GM18502 (cell line): ENCODE measurements at regions not wholly inside any gene's neighbourhood (a gene's known extent, or its start where the extent isn't known, plus 50 kb on each side); places are given as distances from the start of the nearest gene placed in this dataset.

Experiments
- ATAC-seq: cut with Tn5 transposase; IDR thresholded peaks from one replicate; pipeline ENCODE4 v1.9.1; 2021; ENCODE audit warnings: mild to moderate bottlenecking; ENCODE audit not compliant: unreplicated experiment, poor library complexity

DNA sequence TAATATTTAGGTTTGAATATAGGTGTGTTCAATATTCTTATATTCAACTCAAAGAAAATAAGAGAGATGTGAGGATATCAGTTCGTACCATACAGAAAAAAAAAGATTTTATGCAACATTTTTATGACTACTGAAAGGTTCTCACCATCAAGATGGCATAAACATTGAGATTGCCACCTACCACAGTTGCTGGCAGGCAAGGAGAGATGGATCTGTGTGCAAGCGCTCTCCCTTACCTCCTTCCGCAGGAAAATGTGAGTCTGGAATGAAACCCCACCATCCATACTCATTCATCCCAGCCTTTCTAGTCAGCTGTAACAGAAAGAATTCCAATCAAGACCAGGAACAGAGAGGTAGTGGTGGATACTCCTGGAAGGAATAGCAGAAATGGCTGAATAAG is 376.9 kb downstream of the PPP3CA start:
- no peak for ATAC-seq

DNA sequence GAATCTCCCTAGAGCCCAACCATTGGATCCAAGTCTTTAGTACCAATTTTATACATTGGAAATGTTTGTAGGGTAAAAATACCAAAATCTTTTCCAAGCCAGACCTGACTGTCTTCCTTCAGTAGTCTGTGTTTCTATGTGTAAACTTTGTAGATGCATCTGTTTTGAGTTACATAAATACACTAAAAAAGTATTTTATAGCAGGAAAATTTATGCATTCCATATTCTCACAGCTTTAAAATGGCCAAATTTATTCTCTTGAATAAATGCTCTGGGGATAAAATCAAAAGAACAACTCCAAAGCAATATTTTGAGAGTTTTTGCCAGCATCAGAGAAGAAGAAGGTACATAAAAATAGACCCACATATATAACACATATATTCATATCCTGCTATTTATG is 377.4 kb downstream of the PPP3CA start:
- ATAC-seq: no peak

DNA sequence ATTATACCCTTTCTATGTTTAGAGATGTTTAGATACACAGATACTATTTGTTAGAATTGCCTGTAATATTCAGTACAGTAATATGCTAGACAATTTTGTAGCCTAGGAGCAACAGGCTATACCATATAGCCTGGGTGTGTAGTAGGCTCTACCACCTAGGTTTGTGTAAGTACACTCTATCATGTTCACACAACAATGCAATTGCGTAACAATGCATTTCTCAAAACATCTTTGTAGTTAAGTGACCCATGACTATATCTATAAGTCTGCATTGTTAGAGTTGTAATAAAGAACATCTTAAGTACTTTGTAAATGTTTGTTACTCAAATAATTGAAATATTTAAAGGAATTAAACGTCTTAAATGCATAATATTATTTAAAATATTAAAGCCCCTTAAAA is 379.3 kb downstream of the PPP3CA start:
- ATAC-seq: no peak

DNA sequence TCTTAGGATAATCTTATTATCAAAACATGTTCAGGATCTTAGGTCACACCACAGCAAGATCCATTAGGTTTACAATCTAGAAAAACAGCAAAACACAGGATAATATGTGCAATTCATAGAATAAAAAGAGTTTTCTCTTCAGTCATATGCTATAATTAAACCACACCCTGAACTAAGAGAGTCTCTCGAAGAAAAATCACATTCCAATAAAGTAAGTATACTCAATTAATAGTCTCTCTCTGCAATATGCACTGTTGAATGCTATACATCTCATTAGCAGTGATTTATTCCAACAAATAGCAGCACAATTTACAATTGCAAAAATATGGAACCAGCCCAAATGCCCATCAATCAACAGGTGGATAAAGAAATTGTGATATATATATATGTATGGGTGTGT is 383.7 kb downstream of the PPP3CA start:
- no peak for ATAC-seq

DNA sequence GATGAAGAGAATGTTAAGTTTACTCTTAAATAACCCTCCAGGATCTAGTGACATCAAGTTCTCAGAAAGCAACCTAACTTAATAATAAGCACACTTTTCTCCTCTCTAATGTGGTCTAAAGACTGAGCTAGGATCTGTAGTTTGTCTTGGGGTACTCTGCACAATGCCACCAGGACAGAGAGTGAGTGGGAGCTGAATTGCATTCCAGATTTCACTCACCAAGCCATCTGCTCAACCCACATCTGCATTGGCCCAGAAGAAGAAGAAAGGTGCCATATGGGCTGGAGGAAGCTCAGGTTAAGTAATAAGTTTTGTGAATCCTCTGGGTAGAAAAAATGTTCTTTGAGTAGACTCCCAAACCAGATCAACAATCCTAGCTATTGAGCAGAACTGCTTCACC is 384.6 kb downstream of the PPP3CA start:
- ATAC-seq: peak; percentile 82

DNA sequence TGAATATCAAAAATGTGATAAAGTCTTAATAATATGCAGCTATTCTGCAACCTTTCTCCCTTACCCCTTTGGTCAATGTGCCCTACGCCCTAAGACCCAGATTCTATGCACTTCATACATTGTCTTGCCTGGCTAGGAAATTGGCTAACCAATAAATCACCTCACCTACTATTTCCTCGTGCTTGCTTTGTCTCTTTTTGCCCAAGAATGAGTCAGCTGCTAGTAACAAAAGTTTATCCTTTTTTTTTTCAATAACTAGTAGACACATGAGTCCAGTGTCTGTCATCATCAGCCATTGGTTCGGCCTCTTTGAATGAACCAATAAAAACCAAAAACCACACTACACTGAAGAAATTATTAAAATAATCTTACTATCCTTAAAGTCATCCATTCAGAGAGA is 387.1 kb downstream of the PPP3CA start:
- ATAC-seq: no peak

DNA sequence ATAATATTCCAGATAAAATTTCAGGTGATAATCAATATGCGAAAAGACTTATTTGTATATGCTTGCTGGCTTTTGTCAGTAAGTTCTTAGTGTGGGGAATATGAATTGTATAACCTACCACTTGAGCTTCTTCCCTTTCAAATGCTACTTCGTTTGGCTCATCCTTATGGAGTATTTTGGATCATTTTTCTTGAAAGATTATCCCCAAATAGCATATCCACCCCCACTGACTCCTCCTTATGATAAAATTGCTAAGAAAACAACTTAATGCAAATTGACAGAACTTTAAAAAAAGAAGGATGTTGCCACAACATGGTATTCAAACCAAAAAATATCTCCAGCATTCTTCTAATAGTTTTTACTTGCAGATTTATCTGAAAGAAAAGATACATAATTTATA is 393.3 kb downstream of the PPP3CA start:
- no peak for ATAC-seq

DNA sequence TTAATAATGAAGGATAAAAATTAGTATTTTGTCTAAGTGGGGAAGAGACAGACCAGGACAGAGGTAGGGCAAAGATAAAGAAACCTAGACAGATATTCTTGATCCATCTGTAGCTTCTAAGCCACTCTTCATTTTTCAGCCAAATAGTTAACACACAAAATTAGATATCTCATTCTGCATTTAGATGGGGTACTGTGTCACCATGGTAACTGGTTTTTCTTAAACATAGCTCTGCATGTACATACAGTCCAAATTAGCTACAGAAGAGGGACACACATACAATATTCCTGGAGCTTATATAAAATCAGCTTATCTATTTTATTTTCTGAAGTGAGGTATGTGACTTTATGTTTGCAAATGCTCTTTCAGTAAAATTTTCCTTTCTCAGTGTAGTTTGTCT is 393.7 kb downstream of the PPP3CA start:
- ATAC-seq: no peak

DNA sequence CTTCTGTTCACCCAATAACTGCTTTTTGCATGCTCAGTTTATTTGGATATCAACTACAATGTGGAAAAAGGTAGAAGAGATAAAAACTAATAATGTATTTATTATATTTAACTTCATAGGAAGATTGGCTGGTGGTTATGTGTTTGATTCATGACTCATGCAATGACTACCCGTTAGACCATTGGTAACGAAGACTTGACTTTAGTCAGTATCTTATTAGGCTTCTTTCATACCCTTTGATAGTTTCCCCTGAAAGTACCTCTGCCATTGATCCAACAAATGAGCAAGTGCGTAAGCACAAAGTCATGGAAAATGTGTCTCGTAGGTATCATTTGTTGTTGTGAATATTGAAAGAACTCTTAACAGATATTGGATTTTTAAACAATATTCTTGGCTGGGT is 394.7 kb downstream of the PPP3CA start:
- ATAC-seq: no peak

DNA sequence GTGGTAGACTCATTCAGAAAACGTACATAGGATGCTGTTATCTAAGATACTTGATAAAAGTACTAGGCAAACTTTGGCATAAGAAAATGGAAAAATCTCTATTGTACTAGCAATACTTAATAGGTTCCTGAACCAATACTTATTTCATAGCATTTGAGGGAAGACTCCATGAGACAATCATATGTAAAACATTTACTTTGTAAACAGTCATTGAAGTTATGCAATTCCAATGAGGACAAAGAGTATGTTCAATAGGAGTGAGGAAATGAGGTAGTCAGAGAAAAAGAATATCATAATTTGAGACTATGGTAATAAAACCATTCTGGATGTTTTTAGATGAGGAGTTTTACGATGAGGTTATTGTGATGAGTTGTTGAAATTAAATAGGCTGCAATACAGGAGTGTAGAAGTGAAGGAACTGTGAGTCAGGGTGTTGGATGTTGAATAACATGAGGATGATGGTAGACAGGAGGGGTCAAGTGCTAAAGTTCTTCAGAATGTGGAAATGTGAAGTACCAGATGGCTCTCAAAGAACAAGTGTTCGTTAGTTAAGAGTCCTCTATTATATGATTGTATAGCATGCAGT is 397.9 kb downstream of the PPP3CA start:
- no peak for ATAC-seq

DNA sequence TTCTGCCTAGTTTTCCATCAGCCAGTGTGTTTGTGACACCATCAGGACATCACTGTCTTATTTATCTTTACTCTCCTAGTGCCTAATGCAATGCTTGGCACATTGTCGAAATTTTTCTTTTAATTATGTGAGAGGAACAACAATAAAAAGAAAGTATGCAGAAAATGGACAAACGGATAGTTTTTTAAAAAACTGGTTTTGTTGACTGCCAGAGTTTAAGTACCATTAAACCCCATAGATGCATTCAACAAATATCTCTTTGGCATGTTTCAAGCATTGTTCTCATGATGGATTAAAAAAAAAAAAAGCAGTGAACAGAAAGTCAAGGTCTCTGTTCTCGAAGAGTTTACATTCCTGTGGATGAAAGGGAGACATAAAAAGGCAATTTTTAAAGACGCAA is 398.4 kb downstream of the PPP3CA start:
- no peak for ATAC-seq

DNA sequence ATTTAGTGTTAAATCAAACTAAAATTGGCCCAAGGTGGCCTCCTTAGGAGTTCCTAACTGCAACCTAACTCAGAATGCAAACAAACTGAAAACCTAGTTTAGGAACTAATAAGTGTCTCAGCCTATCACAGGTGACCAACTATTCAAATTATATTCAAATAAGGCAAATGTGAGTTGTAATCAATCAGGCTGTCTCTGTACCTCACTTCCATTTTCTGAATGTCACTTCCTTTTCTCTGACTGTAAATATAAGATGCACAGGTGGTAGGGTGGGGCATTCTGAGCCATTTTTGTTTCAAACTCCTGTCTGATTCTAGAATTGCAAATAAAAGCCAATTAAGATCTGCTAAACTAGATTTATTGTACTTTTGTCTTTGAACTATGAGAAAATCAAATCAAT is 401.5 kb downstream of the PPP3CA start:
- ATAC-seq: peak; percentile 56

DNA sequence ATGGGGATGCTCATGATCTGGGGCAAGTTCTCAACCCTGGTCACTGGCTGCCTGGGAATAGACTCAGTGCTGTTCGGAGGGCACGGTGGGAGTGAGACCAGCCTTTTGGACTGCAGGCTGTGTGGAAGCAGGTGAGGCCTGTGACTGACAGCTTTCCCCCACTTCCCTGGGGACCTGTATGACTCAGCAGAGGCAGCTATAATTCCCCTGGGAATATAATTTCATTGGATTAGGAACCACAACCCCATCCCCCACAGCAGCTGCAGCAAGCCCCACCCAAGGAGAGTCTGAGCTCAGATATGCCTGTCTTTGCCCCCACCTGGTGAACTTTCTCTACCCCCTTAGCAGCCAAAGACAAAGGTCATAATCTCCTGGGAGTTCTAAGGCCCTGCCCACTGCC is 408.6 kb downstream of the PPP3CA start:
- no peak for ATAC-seq

DNA sequence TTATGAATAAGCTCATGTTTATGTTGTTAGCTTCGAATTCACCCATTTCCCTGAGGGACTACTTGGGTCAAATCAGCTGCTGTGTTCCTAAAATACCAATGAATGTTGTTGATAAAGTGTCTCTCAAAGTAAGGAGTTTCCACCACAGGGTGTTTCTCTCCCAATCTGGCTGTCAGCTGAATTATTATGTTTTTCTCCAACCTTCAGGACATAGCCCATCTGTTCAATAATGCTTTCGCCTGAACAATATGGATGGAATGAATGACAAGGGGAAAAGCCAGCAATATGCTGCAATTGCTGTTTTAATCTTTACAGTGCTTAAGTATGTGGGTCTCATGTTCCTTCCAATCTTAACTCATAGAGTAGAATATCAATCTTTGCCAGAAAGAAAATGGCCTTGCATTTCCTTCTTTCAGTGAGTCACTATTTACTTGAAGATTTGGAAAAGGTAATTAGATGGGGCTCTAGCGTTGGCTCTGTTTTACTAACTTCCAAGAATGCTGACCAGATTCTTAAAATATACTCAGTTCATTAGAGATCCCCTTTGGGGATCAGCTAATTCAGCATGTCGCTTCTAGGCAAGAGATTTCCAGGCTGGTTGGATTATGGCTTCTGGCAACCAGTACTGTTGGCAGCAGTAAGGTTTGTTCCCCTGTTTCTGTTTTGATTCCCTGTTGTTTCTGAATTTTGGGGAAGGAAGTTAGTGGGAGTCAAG is 410.5 kb downstream of the PPP3CA start:
- ATAC-seq: no peak

DNA sequence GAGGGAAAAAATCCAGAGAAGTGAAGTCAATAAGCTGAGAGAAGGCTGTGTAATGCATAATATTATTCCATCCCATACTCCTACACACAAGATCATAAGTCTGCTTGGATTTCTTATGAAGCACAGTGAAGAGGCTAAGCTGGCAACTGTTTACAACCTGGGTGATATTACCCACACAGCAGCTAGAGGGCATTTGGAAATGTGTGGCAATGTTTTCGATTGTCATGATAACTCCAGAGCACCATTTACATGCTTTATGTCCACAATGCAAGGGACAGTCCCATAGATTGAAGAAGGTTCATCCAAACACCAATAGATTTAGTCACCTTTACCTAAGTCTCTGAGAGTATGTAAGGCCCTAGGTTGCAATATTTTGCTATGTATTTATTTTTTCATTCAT is 412.2 kb downstream of the PPP3CA start:
- ATAC-seq: peak; percentile 46

DNA sequence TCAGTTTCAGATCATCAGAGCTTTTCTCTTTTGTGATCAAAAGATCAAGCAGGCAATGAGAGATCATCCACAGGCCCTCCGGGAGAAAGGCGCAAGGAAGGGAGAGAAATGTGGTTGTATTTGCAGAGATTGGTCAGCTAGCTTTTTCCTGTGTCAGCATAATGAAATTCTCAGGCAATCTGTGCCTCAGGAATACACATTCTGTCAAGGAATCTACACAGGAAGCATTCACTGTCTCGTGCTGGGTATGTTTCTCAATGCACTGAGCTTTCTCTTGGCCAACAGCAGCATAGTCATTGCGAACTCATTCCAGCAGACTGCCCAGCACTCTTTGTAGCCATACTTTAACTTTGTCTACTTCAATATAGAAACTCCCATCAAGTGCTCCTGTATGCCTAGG is 413.7 kb downstream of the PPP3CA start:
- no peak for ATAC-seq

DNA sequence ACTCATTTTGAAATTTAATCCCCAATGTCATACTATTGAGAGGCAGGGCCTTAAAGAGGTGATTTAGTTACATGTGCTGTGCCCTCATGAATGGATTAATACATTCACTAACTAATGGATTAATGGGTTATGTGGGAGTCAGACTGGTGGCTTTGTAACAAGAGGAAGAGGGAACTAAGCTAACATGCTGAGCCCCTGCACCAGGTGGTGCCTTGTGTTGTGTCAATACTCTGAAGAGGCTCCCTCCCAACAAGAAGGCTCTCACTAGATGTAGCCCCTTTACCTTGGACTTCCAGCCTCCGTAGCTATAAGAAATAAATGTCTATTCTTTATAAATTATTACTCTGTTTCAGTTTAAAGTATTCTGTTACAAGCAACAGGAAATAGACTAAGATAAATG is 411.9 kb upstream of the EMCN start:
- ATAC-seq: no peak

DNA sequence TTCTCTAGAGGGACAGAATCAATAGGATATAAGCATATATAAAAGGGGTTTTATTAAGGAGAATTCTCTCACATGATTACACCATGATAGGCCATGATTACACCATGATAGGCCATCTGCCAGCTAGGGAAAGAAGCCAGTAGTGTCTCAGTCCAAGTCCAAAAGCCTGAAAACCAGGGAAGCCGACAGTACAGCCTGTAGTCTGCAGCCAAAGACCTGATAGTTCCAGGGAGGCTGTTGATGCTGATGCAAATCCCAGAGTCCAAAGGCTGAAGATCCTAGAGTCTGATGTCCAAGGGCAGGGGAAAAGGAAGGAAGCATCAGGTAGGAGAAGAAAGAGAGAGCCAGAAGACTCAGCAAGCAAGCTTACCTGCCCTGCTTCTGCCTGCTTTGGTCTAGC is 411.3 kb upstream of the EMCN start:
- ATAC-seq: no peak

DNA sequence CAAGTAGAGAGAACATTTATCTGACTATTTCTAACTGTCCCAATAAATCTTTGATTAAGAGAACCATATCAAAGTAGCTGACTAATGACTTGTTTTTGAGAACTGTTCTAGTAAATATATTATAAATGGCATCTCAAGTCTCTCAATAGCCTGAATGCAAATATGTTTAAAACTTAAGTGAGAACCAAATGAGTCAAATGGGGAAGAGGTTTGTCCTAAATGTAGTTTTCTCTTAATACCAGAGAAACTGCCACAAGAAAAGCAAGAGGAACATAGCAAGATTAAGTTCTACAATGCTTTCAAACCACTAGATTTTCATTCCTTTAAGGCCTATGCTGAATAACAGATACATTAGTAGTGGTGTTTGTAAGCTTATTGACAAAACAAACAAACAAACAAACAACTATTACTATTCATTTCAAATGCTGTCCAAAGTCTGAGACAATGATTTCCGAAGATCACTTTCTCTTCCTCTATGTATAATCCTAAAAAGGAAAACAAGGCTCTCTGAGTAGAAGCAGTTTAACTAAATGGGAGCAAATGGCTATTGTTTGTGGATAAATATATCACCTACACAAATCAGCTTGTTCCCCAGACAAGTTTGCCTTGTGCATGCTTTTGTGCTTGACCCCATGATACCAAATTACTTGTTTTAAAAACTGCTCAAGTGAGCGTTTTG is 408.4 kb upstream of the EMCN start:
- peak; percentile 80 for ATAC-seq

DNA sequence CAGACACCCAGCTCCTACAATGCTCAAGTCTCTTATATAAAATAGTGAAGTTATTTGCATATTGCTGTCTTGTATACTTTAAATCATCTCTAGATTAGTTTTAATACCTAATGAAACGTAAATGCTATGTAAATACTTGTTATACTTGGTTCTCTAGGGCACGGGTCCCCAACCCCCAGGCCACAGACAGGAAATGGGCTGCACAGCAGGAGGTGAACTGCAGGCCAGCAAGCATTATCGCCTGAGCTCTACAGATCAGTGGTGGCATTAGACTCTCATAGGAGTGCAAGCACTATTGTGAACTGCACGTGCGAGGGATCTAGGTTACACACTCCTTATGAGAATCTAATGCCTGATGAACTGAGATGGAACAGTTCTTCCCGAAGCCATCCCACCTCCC is 395.9 kb upstream of the EMCN start:
- no peak for ATAC-seq

DNA sequence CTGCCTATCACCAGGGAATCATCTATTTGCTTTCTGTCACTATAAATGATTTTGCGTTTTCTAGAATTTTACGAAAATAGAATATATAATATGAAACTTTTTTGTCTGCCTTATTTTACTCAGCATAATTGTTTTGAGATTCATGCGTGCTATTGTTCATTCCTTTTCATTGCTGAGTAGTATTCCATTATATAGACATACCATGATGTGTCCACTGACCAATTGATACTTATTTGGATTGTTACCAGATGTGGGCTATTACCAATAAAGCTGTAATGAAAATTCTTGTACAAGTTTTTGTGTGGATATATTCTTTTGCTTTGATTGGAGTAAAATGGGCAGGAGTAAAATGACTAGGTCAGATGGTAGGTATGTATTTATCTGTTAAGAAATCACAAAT is 390.7 kb upstream of the EMCN start:
- ATAC-seq: no peak
